ENCODE measurements at regions not wholly inside any gene's neighbourhood (a gene's known extent, or its start where the extent isn't known, plus 50 kb on each side); places are given as distances from the start of the nearest gene placed in this dataset.

DNA sequence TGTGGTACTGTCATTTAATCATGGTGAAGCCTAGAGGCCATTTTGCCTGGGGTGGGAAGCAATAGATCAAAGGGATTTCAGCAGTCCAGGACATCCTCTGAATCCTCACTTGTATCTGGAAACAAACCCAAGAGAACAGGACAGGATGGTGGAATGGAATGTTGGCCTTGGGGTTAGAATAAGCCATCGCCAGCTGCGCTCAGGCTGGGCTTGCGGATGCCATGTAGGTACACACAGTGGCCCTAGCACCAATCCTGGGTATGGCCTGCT, 76.5 kb upstream of the ALDH1A3 start:
- H3K4me1 ChIP-seq (ENCODE audit: control insufficient read depth in 4 of 4, insufficient read depth in 4 of 4, low read length in 3 of 4), result no peaks in the 10 kb centered on the region
- H3K27me3 ChIP-seq (ENCODE audit: control insufficient read depth in 4 of 4, insufficient read depth in 4 of 4, low read length in 3 of 4), result peaks cover 0 to 4% (median 0%) of the 10 kb centered on the region in 4 donors
- WGBS, result 93% methylated on average over 3 of the region's 3 CpGs
- no peak overlapping the region for H3K4me3 ChIP-seq (ENCODE audit: low read depth in 1 of 3, low read length in 3 of 3)
- H3K36me3 ChIP-seq (ENCODE audit: control insufficient read depth in 4 of 4, insufficient read depth in 3 of 4, low read depth in 1 of 4, low read length in 3 of 4), result no peaks in the 10 kb centered on the region
- no peak overlapping the region for H3K9ac ChIP-seq (ENCODE audit: low read depth in 1 of 2, low read length in 2 of 2)
- peaks cover 0 to 20% (median 6%) of the 10 kb centered on the region in 4 donors for H3K9me3 ChIP-seq (ENCODE audit: control insufficient read depth in 4 of 4, low read length in 3 of 4)
- H3K27ac ChIP-seq (ENCODE audit: low read depth in 1 of 2, low read length in 2 of 2), result no peak overlapping the region
- DNase-seq (ENCODE audit: low spot score), result no peak
- TF ChIP-seq REST (IDR thresholded peaks at IDR 0.05), result no peak
- no peak for TF ChIP-seq FOXA2 (IDR thresholded peaks at IDR 0.05)
- no peak for TF ChIP-seq HNF4G (IDR thresholded peaks at IDR 0.05)
- no peak for TF ChIP-seq GABPA (IDR thresholded peaks at IDR 0.05 in 1 of 2, conservative IDR thresholded peaks at IDR 0.05 in 1 of 2)
- no peak for TF ChIP-seq FOXA1 (IDR thresholded peaks at IDR 0.05)
- no peak for TF ChIP-seq TAF1 (conservative IDR thresholded peaks at IDR 0.05)
- TF ChIP-seq, protein P1, sequence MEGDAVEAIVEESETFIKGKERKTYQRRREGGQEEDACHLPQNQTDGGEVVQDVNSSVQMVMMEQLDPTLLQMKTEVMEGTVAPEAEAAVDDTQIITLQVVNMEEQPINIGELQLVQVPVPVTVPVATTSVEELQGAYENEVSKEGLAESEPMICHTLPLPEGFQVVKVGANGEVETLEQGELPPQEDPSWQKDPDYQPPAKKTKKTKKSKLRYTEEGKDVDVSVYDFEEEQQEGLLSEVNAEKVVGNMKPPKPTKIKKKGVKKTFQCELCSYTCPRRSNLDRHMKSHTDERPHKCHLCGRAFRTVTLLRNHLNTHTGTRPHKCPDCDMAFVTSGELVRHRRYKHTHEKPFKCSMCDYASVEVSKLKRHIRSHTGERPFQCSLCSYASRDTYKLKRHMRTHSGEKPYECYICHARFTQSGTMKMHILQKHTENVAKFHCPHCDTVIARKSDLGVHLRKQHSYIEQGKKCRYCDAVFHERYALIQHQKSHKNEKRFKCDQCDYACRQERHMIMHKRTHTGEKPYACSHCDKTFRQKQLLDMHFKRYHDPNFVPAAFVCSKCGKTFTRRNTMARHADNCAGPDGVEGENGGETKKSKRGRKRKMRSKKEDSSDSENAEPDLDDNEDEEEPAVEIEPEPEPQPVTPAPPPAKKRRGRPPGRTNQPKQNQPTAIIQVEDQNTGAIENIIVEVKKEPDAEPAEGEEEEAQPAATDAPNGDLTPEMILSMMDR (IDR thresholded peaks at IDR 0.05; ENCODE audit: low read depth, low read length, missing input control), result no peak
- no peak for TF ChIP-seq JUND (IDR thresholded peaks at IDR 0.05)
- TF ChIP-seq ATF3 (IDR thresholded peaks at IDR 0.05), result no peak
- no peak for TF ChIP-seq HNF4A (conservative IDR thresholded peaks at IDR 0.05)
- TF ChIP-seq, protein P2, sequence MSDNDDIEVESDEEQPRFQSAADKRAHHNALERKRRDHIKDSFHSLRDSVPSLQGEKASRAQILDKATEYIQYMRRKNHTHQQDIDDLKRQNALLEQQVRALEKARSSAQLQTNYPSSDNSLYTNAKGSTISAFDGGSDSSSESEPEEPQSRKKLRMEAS (IDR thresholded peaks at IDR 0.05), result no peak
- TF ChIP-seq EGR1 (IDR thresholded peaks at IDR 0.05; ENCODE audit: low read depth in 2 of 2), result no peak
- no peak for TF ChIP-seq RXRA (IDR thresholded peaks at IDR 0.05)

DNA sequence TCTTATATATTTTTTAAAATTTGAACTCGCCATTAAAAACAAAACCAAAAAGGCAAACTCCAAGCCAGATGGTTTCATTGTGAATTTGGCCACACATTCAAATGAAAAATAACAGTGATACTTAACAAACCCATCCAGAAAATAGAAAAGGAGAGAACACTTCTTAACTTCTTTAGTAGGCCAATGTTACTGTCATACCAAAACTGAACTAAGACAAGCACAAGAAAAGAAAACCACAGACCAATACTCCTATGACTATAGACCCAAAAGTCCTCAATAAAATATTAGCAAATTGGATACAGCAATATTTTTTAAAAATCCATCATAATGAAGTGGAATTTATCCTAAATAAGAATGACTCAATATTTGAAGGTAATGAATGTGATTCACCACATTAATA, 73.5 kb upstream of the ALDH1A3 start:
- 81% methylated on average over 1 of the region's 1 CpG for WGBS
- peaks cover 0 to 4% (median 0%) of the 10 kb centered on the region in 4 donors for H3K27me3 ChIP-seq (ENCODE audit: control insufficient read depth in 4 of 4, insufficient read depth in 4 of 4, low read length in 3 of 4)
- H3K9me3 ChIP-seq (ENCODE audit: control insufficient read depth in 4 of 4, low read length in 3 of 4), result peaks cover 0 to 13% (median 6%) of the 10 kb centered on the region in 4 donors
- H3K27ac ChIP-seq (ENCODE audit: low read depth in 1 of 2, low read length in 2 of 2), result no peak overlapping the region
- DNase-seq (ENCODE audit: low spot score), result no peak
- TF ChIP-seq, protein P1 (IDR thresholded peaks at IDR 0.05; ENCODE audit: low read depth, low read length, missing input control), result no peak
- TF ChIP-seq FOXA2 (IDR thresholded peaks at IDR 0.05) (no peak), SP1 (IDR thresholded peaks at IDR 0.05) (no peak), JUND (IDR thresholded peaks at IDR 0.05) (no peak), ZBTB33 (IDR thresholded peaks at IDR 0.05) (no peak), RAD21 (IDR thresholded peaks at IDR 0.05) (no peak), ATF3 (IDR thresholded peaks at IDR 0.05) (no peak), GABPA (IDR thresholded peaks at IDR 0.05 in 1 of 2, conservative IDR thresholded peaks at IDR 0.05 in 1 of 2) (no peak), REST (IDR thresholded peaks at IDR 0.05) (no peak), HNF4A (conservative IDR thresholded peaks at IDR 0.05) (no peak)
- no peak overlapping the region for H3K4me3 ChIP-seq (ENCODE audit: low read depth in 1 of 3, low read length in 3 of 3)
- H3K4me1 ChIP-seq (ENCODE audit: control insufficient read depth in 4 of 4, insufficient read depth in 4 of 4, low read length in 3 of 4), result no peaks in the 10 kb centered on the region
- no peaks in the 10 kb centered on the region for H3K36me3 ChIP-seq (ENCODE audit: control insufficient read depth in 4 of 4, insufficient read depth in 3 of 4, low read depth in 1 of 4, low read length in 3 of 4)
- no peak overlapping the region for H3K9ac ChIP-seq (ENCODE audit: low read depth in 1 of 2, low read length in 2 of 2)

Data from liver (tissue), 8 donors.